Right lobe of liver (tissue), 4 donors: ENCODE measurements at regions not wholly inside any gene's neighbourhood (a gene's known extent, or its start where the extent isn't known, plus 50 kb on each side); places are given as distances from the start of the nearest gene placed in this dataset.

Experiments
- POLR2A ChIP-seq: fragments of 450-650 bp; IDR thresholded peaks from one replicate; pipeline ENCODE4 v1.6.1; 2017; ENCODE audit warnings: antibody characterized with exemption, mild to moderate bottlenecking
- TF ChIP-seq, protein P1 (sequence below), 4 donors: fragments of 200-600 bp in 3 of 4; fragments of 450-650 bp in 1 of 4; IDR thresholded peaks; one replicate each; pipeline versions ENCODE4 v1.5.1 to v1.8.0; 2016 to 2022; ENCODE audit warnings: antibody characterized with exemption in 4 of 4, mild to moderate bottlenecking in 2 of 4
- donor health status: DM: no; HTN: no; CAD: no.
- donor health status: DM: no; HTN: no; CAD: no.
- donor health status: DM: no; HTN: yes; CAD: no.

DNA sequence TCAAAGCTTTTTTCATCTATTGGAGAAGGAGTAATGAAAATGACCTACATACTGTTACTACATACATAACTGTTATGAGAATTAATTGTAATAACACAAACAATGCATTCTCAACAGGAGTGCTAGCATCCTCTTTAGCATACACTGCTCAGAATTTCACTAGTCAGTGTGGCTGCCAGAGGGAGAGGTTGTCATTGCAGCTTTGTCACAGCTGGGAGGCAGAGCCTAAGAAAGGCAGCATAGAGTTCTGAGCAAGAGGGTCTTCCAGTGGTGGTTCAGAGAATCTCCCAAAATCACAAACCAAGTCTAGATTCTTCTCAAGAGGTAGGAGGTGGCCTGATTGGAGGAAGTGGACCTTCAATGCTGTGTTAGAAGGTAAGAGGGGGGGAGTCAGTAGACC, 286.7 kb upstream of the CYRIA start:
- TF ChIP-seq, protein P1, sequence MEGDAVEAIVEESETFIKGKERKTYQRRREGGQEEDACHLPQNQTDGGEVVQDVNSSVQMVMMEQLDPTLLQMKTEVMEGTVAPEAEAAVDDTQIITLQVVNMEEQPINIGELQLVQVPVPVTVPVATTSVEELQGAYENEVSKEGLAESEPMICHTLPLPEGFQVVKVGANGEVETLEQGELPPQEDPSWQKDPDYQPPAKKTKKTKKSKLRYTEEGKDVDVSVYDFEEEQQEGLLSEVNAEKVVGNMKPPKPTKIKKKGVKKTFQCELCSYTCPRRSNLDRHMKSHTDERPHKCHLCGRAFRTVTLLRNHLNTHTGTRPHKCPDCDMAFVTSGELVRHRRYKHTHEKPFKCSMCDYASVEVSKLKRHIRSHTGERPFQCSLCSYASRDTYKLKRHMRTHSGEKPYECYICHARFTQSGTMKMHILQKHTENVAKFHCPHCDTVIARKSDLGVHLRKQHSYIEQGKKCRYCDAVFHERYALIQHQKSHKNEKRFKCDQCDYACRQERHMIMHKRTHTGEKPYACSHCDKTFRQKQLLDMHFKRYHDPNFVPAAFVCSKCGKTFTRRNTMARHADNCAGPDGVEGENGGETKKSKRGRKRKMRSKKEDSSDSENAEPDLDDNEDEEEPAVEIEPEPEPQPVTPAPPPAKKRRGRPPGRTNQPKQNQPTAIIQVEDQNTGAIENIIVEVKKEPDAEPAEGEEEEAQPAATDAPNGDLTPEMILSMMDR (IDR thresholded peaks at IDR 0.05), result no peak
- no peak for TF ChIP-seq POLR2A
